Chondrocyte (in vitro differentiated cells): ENCODE measurements at regions not wholly inside any gene's neighbourhood (a gene's known extent, or its start where the extent isn't known, plus 50 kb on each side); places are given as distances from the start of the nearest gene placed in this dataset.

Experiments used
- DNase-seq: peaks from one replicate; pipeline ENCODE4 v3.0.0; 2021; ENCODE audit warnings: mixed read lengths, low spot score
- H3K27ac Mint-ChIP-seq: one replicate; pipeline ENCODE4 v1.8.0; 2021; ENCODE audit warnings: mild to moderate bottlenecking, moderate library complexity, mixed read lengths; ENCODE audit not compliant: unreplicated experiment
- H3K27me3 Mint-ChIP-seq: 2 replicates; pipeline ENCODE4 v1.8.0; 2021; ENCODE audit warnings: low read depth, mixed read lengths
- H3K36me3 Mint-ChIP-seq: 2 replicates; pipeline ENCODE4 v1.8.0; 2021; ENCODE audit warnings: low read depth, mixed read lengths
- H3K4me1 Mint-ChIP-seq: 2 replicates; pipeline ENCODE4 v1.8.0; 2021; ENCODE audit warnings: low read depth, mild to moderate bottlenecking, mixed read lengths
- H3K4me3 Mint-ChIP-seq: one replicate; pipeline ENCODE4 v1.8.0; 2021; ENCODE audit warnings: mild to moderate bottlenecking, moderate library complexity, mixed read lengths; ENCODE audit not compliant: unreplicated experiment
- H3K9me3 Mint-ChIP-seq: 2 replicates; pipeline ENCODE4 v1.8.0; 2021; ENCODE audit warnings: low read depth, mixed read lengths
- TF ChIP-seq, protein P1 (sequence below): fragments of 200-600 bp; sonication (generic); IDR thresholded peaks from 2 replicates; pipeline ENCODE4 v1.5.0; 2021; ENCODE audit warnings: antibody characterized with exemption, mild to moderate bottlenecking, moderate library complexity

DNA sequence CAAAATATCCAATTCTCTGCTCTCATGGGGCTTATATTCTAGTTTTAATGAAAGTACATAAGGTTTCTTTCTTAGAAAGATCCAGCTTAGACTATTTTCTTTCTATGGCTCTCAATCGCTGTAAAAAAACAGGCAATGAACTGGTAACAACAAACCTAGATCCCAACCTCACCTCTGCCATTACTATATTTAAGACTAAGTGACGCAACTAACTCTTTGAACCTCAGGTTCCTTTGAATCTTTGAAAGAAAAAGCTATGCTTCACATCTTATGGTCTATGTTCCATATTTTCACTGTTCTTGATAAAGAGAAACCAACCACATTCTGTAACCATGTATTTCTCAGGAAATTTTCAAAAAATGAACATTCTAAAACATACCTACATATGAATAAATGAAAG, 88.5 kb downstream of the ELAPOR2 start:
- Mint-ChIP-seq H3K4me3 (no peak overlapping the region), H3K27me3 (no peaks in the 10 kb centered on the region), H3K36me3 (no peaks in the 10 kb centered on the region), H3K27ac (no peak overlapping the region), H3K9me3 (no peaks in the 10 kb centered on the region), H3K4me1 (peaks cover 27% of the 10 kb centered on the region)
- TF ChIP-seq, protein P1, sequence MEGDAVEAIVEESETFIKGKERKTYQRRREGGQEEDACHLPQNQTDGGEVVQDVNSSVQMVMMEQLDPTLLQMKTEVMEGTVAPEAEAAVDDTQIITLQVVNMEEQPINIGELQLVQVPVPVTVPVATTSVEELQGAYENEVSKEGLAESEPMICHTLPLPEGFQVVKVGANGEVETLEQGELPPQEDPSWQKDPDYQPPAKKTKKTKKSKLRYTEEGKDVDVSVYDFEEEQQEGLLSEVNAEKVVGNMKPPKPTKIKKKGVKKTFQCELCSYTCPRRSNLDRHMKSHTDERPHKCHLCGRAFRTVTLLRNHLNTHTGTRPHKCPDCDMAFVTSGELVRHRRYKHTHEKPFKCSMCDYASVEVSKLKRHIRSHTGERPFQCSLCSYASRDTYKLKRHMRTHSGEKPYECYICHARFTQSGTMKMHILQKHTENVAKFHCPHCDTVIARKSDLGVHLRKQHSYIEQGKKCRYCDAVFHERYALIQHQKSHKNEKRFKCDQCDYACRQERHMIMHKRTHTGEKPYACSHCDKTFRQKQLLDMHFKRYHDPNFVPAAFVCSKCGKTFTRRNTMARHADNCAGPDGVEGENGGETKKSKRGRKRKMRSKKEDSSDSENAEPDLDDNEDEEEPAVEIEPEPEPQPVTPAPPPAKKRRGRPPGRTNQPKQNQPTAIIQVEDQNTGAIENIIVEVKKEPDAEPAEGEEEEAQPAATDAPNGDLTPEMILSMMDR: no peak
- no peak for DNase-seq

DNA sequence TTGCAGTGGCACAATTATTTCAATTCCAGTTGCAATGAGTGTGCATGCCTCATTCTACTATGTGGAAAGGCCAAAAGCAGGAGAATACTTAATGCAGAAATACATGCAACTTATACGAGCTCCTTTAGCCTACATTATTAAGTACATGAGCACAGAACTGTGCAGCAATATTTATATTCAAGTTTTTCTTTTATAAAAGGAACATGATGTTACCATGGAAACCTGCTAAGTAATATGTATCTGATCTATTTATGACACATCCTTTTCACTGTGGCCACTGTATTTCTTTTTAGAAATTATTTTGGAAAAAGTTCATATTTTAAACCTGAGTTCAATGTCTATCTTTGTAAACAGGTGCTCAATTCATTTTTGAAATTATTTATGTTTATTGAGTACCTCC, 88.9 kb downstream of the ELAPOR2 start:
- H3K27ac Mint-ChIP-seq: no peak overlapping the region
- H3K4me1 Mint-ChIP-seq: peaks cover 31% of the 10 kb centered on the region
- H3K27me3 Mint-ChIP-seq: no peaks in the 10 kb centered on the region
- TF ChIP-seq, protein P1: no peak
- no peak for DNase-seq
- no peaks in the 10 kb centered on the region for H3K36me3 Mint-ChIP-seq
- no peaks in the 10 kb centered on the region for H3K9me3 Mint-ChIP-seq
- H3K4me3 Mint-ChIP-seq: no peak overlapping the region

DNA sequence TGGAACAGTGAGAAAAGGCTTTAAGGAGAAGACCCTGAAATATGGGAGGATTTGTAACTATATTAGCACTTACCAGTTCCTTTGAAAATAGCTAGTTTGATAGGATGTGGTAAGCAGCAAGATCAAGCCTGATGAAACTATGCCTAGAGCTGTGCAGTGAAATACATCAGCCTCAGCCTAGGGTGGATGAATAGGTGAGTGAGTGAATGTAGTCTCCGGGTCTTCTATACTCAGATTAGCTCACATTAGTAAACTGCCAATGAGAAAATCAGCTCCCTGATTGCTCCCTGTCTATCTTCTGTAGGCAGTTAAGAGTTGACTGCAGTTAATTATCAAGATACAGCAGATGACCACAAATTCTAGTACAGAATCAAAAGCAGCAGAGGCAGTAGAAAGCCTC, 89.6 kb downstream of the ELAPOR2 start:
- TF ChIP-seq, protein P1: no peak
- H3K9me3 Mint-ChIP-seq: no peaks in the 10 kb centered on the region
- no peaks in the 10 kb centered on the region for H3K27me3 Mint-ChIP-seq
- no peak for DNase-seq
- no peak overlapping the region for H3K27ac Mint-ChIP-seq
- H3K4me1 Mint-ChIP-seq: peaks cover 38% of the 10 kb centered on the region
- H3K4me3 Mint-ChIP-seq: no peak overlapping the region
- no peaks in the 10 kb centered on the region for H3K36me3 Mint-ChIP-seq

DNA sequence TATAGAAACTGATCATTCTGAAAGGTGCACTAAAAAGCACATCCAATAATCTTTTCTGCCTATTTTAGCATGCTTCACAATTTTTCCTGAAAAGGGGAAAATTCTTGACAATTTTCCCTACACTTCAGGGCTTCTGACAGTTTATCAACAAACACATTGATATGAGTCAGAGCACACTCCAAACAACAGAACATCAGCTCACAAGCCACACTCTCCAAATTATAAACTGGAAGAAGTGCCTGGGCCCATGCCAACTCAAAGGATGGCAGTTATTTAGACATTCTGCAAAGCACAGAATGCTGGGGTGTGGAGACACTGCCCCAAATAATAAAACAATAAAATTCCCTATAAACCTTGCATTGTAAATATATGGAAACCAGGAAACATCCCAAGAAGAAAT, 90.8 kb downstream of the ELAPOR2 start:
- no peak overlapping the region for H3K27ac Mint-ChIP-seq
- no peak overlapping the region for H3K4me3 Mint-ChIP-seq
- H3K9me3 Mint-ChIP-seq: no peaks in the 10 kb centered on the region
- no peak for DNase-seq
- no peaks in the 10 kb centered on the region for H3K36me3 Mint-ChIP-seq
- H3K4me1 Mint-ChIP-seq: peaks cover 51% of the 10 kb centered on the region
- H3K27me3 Mint-ChIP-seq: no peaks in the 10 kb centered on the region
- TF ChIP-seq, protein P1: no peak

DNA sequence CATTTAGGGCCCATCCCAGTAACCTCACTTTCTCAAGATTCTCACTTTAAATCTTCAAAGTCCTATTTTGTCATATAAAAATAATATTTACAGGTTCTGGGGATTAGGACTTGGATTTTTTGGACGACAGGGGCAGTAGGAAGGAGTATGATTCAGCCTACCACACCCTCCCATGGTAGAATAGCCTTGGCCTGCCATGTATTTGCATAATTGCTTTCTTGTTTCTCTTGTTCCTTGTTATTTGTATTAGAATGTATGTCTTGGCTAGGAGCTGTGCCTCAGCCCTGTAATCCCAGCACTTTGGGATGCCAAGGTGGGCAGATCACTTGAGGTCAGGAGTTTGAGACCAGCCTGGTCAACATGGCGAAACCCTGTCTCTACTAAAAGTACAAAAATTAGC, 92.5 kb downstream of the ELAPOR2 start:
- Mint-ChIP-seq H3K27me3 (no peaks in the 10 kb centered on the region), H3K9me3 (no peaks in the 10 kb centered on the region), H3K4me1 (peaks cover 64% of the 10 kb centered on the region), H3K27ac (no peak overlapping the region), H3K36me3 (no peaks in the 10 kb centered on the region), H3K4me3 (no peak overlapping the region)
- DNase-seq: no peak
- TF ChIP-seq, protein P1: no peak
